NCI-H226 (cell line): ENCODE measurements at regions not wholly inside any gene's neighbourhood (a gene's known extent, or its start where the extent isn't known, plus 50 kb on each side); places are given as distances from the start of the nearest gene placed in this dataset.

Experiments used
- DNase-seq: peaks from one replicate; pipeline ENCODE4 v3.0.0-alpha.2; 2015

- no peak for DNase-seq
These were observed 957.9 kb upstream of the ADGRL2 start for GRCh38 chr1:80842796-80843195.

DNA sequence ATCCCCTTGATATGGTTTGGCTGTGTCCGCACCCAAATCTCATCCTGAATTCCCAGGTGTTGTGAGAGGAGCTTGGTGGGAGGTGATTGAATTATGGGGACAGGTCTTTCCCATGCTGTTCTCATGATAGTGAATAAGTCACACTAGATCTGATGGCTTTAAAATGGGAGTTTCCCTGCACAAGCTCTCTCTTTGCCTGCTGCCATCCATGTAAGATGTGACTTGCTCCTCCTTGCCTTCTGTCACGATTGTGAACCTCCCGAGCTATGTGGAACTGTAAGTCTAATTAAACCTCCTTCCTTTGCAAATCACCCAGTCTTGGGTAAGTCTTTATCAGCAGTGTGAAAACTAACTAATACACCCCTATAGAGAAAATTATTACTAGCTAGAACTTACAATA is 959.5 kb upstream of the ADGRL2 start:
- DNase-seq, result no peak

DNA sequence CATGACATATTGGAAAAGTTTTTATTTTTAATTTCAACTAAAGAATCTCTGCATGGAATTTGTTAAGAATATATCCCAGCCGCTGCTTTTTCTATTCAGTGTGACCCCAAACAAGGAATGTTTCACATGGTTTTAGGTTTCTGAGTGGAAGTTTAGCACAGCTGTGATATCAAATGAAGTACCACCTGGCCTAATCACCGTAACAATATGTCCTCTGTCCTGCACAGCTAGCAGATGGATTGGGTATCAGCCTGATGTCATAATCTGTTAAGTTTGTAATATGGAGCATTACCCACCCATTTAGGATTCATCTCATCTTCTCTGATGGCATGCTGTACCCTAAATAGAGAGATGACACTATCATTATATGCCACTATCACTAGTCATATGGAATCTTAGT is 963.7 kb upstream of the ADGRL2 start:
- DNase-seq, result no peak

DNA sequence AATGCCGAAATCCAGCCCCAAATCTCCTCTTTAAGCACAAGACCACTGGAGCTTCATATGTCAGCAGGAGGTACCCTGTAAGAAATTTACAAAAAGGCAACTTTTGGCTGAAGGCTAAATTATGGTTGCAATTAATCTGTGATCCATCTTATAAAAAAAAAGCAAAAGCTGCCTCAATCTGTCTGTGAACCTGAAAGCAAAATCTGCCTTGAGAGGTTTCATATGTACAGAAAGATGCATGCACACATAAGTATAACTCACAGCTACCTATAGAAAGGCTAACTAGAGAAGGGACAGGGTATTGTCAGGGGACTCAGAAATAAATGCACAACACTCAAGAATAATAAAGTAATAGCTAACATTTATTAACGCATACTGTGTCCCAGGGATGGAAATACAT is 964.2 kb upstream of the ADGRL2 start:
- DNase-seq, result no peak

GRCh38 chr1:80827666-80828065 is 973.1 kb upstream of the ADGRL2 start:
- DNase-seq, result no peak

DNA sequence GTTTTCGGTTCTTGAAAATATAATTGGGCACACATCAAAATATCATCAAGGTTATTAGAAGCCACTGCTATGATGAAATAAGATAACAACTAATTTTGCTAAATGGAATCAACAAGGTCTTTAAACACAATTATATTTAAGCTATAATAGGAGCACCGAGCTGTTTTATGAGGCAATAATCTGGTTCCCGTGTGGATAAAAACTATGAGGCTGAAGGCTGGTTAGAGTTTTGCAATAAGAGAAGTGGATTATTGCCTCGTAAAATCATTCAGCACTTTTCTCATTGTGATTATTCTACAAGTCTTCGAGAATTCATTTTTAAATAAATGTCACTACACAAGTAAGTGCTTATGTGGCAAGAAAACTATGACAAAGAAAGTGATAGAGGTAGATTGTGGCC is 975.7 kb upstream of the ADGRL2 start:
- no peak for DNase-seq

GRCh38 chr1:80818211-80818610 is 982.5 kb upstream of the ADGRL2 start:
- DNase-seq, result no peak

- no peak for DNase-seq
These were observed 992.8 kb upstream of the ADGRL2 start for GRCh38 chr1:80807981-80808380.

- no peak for DNase-seq
These were observed 994.3 kb upstream of the ADGRL2 start for GRCh38 chr1:80806431-80806830.

GRCh38 chr1:80801695-80802094 is 999.0 kb upstream of the ADGRL2 start:
- DNase-seq, result no peak

- no peak for DNase-seq
These were observed 1001.3 kb upstream of the ADGRL2 start for GRCh38 chr1:80799457-80799856.

DNA sequence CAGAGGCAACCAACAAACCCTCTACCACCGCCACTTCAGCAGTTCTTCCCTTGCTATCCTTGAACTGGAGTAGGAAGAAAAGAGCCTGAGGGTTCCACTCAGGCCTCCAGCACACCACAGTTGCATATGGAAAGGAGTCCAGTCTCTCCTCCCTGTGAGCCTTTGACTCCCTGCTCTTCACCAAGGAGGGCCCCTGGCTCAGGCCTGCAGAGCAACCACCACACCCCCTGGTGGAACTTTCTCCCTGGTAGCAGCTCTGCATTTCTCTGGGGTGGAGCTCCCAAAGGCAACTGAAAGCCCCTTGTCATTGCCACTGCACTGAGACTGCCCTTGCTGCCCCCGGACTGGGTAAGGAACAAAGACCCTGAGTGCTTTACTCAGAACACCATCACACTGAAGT is 1021.5 kb upstream of the ADGRL2 start:
- no peak for DNase-seq

DNA sequence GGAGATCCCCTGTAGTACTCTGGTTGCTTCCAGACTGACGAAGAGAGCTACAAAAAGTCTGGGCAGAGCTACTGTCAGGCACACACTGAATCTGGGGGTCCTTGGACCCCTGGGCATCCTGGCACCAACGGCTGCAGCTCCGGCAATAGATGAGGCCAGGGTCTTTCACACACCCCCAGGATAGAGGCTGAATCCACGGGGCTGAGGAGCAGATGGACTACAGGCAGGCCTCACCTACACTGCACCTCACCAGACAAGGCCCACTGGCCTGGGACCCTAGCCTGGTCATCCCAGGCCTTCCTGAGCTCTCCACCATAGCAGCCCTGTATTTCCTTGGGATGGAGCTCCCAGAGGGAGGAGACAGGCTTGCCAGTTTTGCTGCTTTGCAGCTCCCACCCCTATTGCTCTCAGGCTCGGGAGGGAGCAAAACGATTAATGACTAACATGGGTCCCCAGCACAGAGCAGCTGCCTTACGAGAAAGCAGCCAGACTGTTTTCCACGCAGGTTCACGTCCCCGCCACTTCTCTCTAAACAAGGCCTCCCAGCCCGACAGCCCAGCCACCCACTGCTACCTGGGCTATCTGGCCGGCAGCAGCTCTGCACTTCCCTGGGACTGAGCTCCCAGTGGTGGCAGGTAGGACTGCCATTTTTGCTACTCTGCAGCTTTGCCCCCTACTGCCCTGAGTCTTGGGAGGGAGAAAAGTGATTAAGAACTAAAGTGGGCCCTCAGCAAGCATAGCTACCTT is 1022.5 kb upstream of the ADGRL2 start:
- DNase-seq, result no peak

GRCh38 chr1:80776266-80776665 is 1024.5 kb upstream of the ADGRL2 start:
- no peak for DNase-seq

- no peak for DNase-seq
These were observed 1031.5 kb upstream of the ADGRL2 start for GRCh38 chr1:80769208-80769750.

- no peak for DNase-seq
These were observed 1033.0 kb upstream of the ADGRL2 start for GRCh38 chr1:80767711-80768110.

DNA sequence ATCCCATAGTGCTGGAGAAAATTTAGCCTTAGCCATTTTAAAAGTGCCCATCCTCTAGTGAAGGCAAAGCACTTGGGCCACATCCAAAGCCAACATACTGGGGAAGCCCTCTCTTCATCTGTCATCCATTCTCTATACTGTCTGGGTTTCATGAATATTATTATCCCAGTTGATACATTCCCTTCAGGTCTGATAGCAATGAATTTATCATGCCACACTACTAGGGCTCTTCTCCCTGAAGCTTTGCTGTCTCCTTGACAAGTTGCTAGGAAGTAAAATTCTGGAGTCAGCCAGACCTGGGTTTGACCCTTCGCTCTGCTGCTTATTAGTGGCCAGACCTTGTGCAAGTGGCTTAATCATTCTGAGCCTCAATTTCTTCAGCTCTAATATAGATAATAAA is 1041.4 kb upstream of the ADGRL2 start:
- DNase-seq, result peak; percentile 17

DNA sequence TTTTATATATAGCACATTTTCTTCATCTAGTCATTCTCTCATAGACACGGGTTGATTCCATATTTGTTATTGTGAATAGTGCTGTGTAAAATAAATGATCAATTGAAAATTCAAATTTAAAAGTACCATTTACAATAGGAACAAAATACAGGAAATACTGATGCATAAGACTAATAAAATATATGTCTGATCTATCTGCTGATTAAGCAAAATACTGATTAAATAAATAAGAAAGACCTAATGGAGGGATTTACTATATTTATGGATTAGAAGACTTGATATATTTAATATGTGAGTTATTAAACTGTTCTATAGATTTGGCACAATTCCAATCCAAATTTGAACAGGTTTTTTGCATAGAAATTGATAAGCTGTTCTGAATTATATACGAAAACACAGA is 1044.8 kb upstream of the ADGRL2 start:
- DNase-seq, result no peak

- DNase-seq, result no peak
These were observed 1049.5 kb upstream of the ADGRL2 start for GRCh38 chr1:80751204-80751603.

DNA sequence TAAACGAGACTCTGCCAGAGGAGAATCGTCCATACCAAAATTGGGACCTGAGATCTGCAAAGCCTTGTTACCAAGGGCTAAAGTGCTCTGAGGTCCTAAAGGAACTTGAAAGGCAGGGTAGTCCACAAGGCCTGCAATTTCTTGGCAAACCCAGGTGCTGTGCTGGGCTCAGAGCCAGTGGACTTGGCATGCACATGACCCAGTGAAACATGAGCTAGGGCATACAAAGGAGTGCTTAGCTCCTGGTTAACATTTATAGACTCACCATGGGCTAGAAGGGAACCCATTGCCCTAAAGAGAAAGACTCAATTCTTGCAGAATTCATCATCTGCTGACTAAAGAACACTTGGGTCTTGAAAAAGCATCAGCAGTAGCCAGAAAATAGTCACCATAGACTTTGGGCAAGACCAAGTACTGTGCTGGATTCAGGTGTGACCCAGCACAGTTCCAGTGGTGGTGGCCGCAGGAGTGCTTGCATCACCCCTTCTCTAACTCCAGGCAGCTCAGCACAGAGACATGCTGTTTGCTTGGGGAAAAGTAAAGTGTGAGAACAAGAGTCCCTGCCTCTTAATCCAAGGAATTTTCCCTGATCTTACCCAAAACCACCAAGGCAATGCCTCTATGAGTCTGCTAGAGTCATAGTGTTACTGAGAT is 1069.4 kb upstream of the ADGRL2 start:
- peak; percentile 5 for DNase-seq

GRCh38 chr1:80722611-80723010 is 1078.1 kb upstream of the ADGRL2 start:
- DNase-seq, result no peak

DNA sequence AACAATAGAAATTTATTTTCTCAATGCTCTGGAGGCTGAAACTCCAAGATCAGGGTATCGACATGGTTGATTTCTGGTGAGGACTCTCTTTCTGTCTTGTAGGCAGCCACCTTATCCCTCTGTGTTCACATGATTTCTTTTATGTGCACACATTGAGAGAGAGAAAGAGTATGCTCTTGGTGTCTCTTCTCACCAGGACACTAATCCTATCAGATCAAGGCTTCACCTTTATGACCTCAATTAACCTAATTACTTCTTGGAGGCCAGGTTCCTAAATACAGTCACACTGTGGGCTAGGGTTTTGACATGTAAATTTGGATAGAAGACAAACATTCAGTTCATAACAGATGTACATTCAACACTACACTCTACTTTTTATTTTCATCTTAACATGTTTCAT is 1094.2 kb upstream of the ADGRL2 start:
- no peak for DNase-seq

- DNase-seq, result no peak
These were observed 1122.3 kb upstream of the ADGRL2 start for GRCh38 chr1:80678438-80678837.

- DNase-seq, result peak; percentile 27
These were observed 1125.3 kb upstream of the ADGRL2 start for GRCh38 chr1:80675454-80675853.
